WTC11 (cell line): ENCODE measurements at regions not wholly inside any gene's neighbourhood (a gene's known extent, or its start where the extent isn't known, plus 50 kb on each side); places are given as distances from the start of the nearest gene placed in this dataset.

ENCODE experiments used
- ATAC-seq: fragments of 200-7000 bp; cut with Tn5 transposase; 2 replicates; pipeline ENCODE4 v1.10.0; 2021; ENCODE audit warnings: mild to moderate bottlenecking, moderate library complexity
- CTCF ChIA-PET: fragments of 300-600 bp; sonication (Branson Sonifier 250); formaldehyde crosslinking; loops from one replicate; lab custom pipeline; 2021; ENCODE audit warnings: antibody characterized with exemption; lab: Charles Lee
- POLR2A ChIA-PET: fragments of 350-600 bp; sonication (Branson Sonifier 250); formaldehyde crosslinking; loops from one replicate; lab custom pipeline; 2021; ENCODE audit warnings: antibody characterized with exemption; lab: Charles Lee
- DNase-seq: peaks from one replicate; pipeline ENCODE4 v3.0.0; 2021; ENCODE audit warnings: low spot score
- H3K27ac Mint-ChIP-seq: 2 replicates; pipeline ENCODE4 v1.8.0; 2021; ENCODE audit warnings: mixed read lengths
- H3K27me3 Mint-ChIP-seq: 2 replicates; pipeline ENCODE4 v1.8.0; 2021; ENCODE audit warnings: low read depth, mild to moderate bottlenecking, moderate library complexity, mixed read lengths
- H3K36me3 Mint-ChIP-seq: 2 replicates; pipeline ENCODE4 v1.8.0; 2021; ENCODE audit warnings: mixed read lengths
- H3K4me1 Mint-ChIP-seq: 2 replicates; pipeline ENCODE4 v1.8.0; 2022; ENCODE audit warnings: mixed read lengths
- H3K4me3 Mint-ChIP-seq: 2 replicates; pipeline ENCODE4 v1.8.0; 2021; ENCODE audit warnings: mild to moderate bottlenecking, moderate library complexity, mixed read lengths
- H3K9me3 Mint-ChIP-seq: 2 replicates; pipeline ENCODE4 v1.8.0; 2021; ENCODE audit warnings: mixed read lengths
- ATF1 ChIP-seq: sonication (generic); formaldehyde crosslinking; IDR thresholded peaks from 2 replicates; pipeline ENCODE4 v1.8.1; 2023; ENCODE audit warnings: mild to moderate bottlenecking, moderate library complexity, missing genetic modification reagents
- ATF6 ChIP-seq: sonication (generic); formaldehyde crosslinking; IDR thresholded peaks from 2 replicates; pipeline ENCODE4 v1.8.1; 2023; ENCODE audit warnings: mild to moderate bottlenecking, missing genetic modification reagents
- CBFB ChIP-seq: sonication (generic); formaldehyde crosslinking; IDR thresholded peaks from 2 replicates; pipeline ENCODE4 v1.8.1; 2022; ENCODE audit warnings: mild to moderate bottlenecking, low read depth, missing genetic modification reagents
- CREB1 ChIP-seq: sonication (generic); formaldehyde crosslinking; IDR thresholded peaks from 2 replicates; pipeline ENCODE4 v1.8.0; 2023; ENCODE audit warnings: mild to moderate bottlenecking, missing genetic modification reagents
- CREM ChIP-seq: sonication (generic); formaldehyde crosslinking; IDR thresholded peaks from 2 replicates; pipeline ENCODE4 v1.8.1; 2022; ENCODE audit warnings: mild to moderate bottlenecking, missing genetic modification reagents, moderate library complexity
- ESRRA ChIP-seq: sonication (generic); formaldehyde crosslinking; IDR thresholded peaks from 2 replicates; pipeline ENCODE4 v1.8.1; 2022; ENCODE audit warnings: mild to moderate bottlenecking, missing genetic modification reagents, borderline replicate concordance
- FOXP1 ChIP-seq: sonication (generic); formaldehyde crosslinking; IDR thresholded peaks from 2 replicates; pipeline ENCODE4 v1.8.0; 2022; ENCODE audit warnings: missing genetic modification reagents, mild to moderate bottlenecking, moderate library complexity, borderline replicate concordance
- IRF1 ChIP-seq: sonication (generic); formaldehyde crosslinking; IDR thresholded peaks from 2 replicates; pipeline ENCODE4 v1.8.0; 2023; ENCODE audit warnings: missing genetic modification reagents
- JUN ChIP-seq: sonication (generic); formaldehyde crosslinking; IDR thresholded peaks from 2 replicates; pipeline ENCODE4 v1.8.0; 2023; ENCODE audit warnings: mild to moderate bottlenecking, missing genetic modification reagents
- MXD4 ChIP-seq: fragments of 250-450 bp; sonication (Bioruptor Pico); IDR thresholded peaks from 2 replicates; pipeline ENCODE4 v1.8.0; 2021; ENCODE audit warnings: mild to moderate bottlenecking, moderate library complexity, borderline replicate concordance
- NFE2L1 ChIP-seq: sonication (generic); formaldehyde crosslinking; IDR thresholded peaks from 2 replicates; pipeline ENCODE4 v1.8.1; 2023; ENCODE audit warnings: missing genetic modification reagents
- NR1H2 ChIP-seq: sonication (generic); formaldehyde crosslinking; IDR thresholded peaks from 2 replicates; pipeline ENCODE4 v1.9.0; 2021; ENCODE audit warnings: mild to moderate bottlenecking, moderate library complexity, missing genetic modification reagents
- NR2C2 ChIP-seq: sonication (generic); formaldehyde crosslinking; IDR thresholded peaks from 2 replicates; pipeline ENCODE4 v1.8.0; 2022; ENCODE audit warnings: mild to moderate bottlenecking, missing genetic modification reagents
- PRDM15 ChIP-seq: sonication (generic); formaldehyde crosslinking; IDR thresholded peaks from 2 replicates; pipeline ENCODE4 v1.8.0; 2022; ENCODE audit warnings: missing genetic modification reagents
- PREB ChIP-seq: sonication (generic); formaldehyde crosslinking; IDR thresholded peaks from 2 replicates; pipeline ENCODE4 v1.8.1; 2022; ENCODE audit warnings: mild to moderate bottlenecking, missing genetic modification reagents, moderate library complexity, borderline replicate concordance
- SP1 ChIP-seq: sonication (generic); formaldehyde crosslinking; conservative IDR thresholded peaks from 2 replicates; pipeline ENCODE4 v1.8.1; 2022; ENCODE audit warnings: missing genetic modification reagents
- TEAD4 ChIP-seq: sonication (generic); formaldehyde crosslinking; IDR thresholded peaks from 2 replicates; pipeline ENCODE4 v1.8.0; 2022; ENCODE audit warnings: mild to moderate bottlenecking, missing genetic modification reagents
- ZBTB43 ChIP-seq: sonication (generic); formaldehyde crosslinking; IDR thresholded peaks from 2 replicates; pipeline ENCODE4 v1.8.1; 2023; ENCODE audit warnings: mild to moderate bottlenecking, missing genetic modification reagents
- ZMAT4 ChIP-seq: fragments of 250-450 bp; sonication (Bioruptor Pico); IDR thresholded peaks from 2 replicates; pipeline ENCODE4 v1.9.0; 2021; ENCODE audit warnings: mild to moderate bottlenecking
- ZNF121 ChIP-seq: sonication (generic); formaldehyde crosslinking; IDR thresholded peaks from 2 replicates; pipeline ENCODE4 v1.8.0; 2023; ENCODE audit warnings: missing genetic modification reagents
- ZNF232 ChIP-seq: sonication (generic); formaldehyde crosslinking; IDR thresholded peaks from 2 replicates; pipeline ENCODE4 v1.8.0; 2022; ENCODE audit warnings: mild to moderate bottlenecking, missing genetic modification reagents

GRCh38 chr15:60072826-60073465 lies 68.8 kb downstream of the FOXB1 start:
- H3K4me3 Mint-ChIP-seq: no peak overlapping the region
- H3K36me3 Mint-ChIP-seq: peaks cover 5% of the 10 kb centered on the region
- DNase-seq: no peak
- CTCF ChIA-PET: no interaction called here
- no peak for TF ChIP-seq NR2C2
- TF ChIP-seq CBFB (CRISPR knock-in tag): no peak
- no peak for TF ChIP-seq ATF6 (CRISPR knock-in tag)
- no peak for TF ChIP-seq PRDM15 (CRISPR knock-in tag)
- TF ChIP-seq ZBTB43 (CRISPR knock-in tag): no peak
- no peak for TF ChIP-seq PREB (CRISPR knock-in tag)
- no peak for TF ChIP-seq FOXP1 (CRISPR knock-in tag)
- no peak for TF ChIP-seq MXD4
- no peak for TF ChIP-seq ZMAT4 (CRISPR knock-in tag)
- TF ChIP-seq CREM (CRISPR knock-in tag): no peak
- no peak for TF ChIP-seq TEAD4 (CRISPR knock-in tag)
- no peak for TF ChIP-seq ESRRA (CRISPR knock-in tag)
- no peak for TF ChIP-seq NFE2L1
- TF ChIP-seq IRF1 (CRISPR knock-in tag): no peak
- TF ChIP-seq CREB1 (CRISPR knock-in tag): no peak
- no peak for TF ChIP-seq NR1H2 (CRISPR knock-in tag)
- TF ChIP-seq SP1 (CRISPR knock-in tag): no peak
- POLR2A ChIA-PET: no interaction called here
- H3K27ac Mint-ChIP-seq: no peak overlapping the region
- H3K9me3 Mint-ChIP-seq: peaks cover 8% of the 10 kb centered on the region
- H3K27me3 Mint-ChIP-seq: no peaks in the 10 kb centered on the region
- H3K4me1 Mint-ChIP-seq: peaks cover 48% of the 10 kb centered on the region
- ATAC-seq: no peak

- POLR2A ChIA-PET: no interaction called here
- H3K4me1 Mint-ChIP-seq: peaks cover 51% of the 10 kb centered on the region
- TF ChIP-seq ATF1 (CRISPR knock-in tag): no peak
- TF ChIP-seq ZNF121: no peak
- TF ChIP-seq NFE2L1: no peak
- no peak for TF ChIP-seq JUN (CRISPR knock-in tag)
- TF ChIP-seq ZNF232: no peak
- TF ChIP-seq IRF1 (CRISPR knock-in tag): no peak
These were observed 69.3 kb downstream of the FOXB1 start for GRCh38 chr15:60073466-60073840.

More at GRCh38 chr15:60073466-60073840, 69.3 kb downstream of the FOXB1 start:
- ATAC-seq (no peak), DNase-seq (no peak)
- Mint-ChIP-seq H3K9me3 (peaks cover 8% of the 10 kb centered on the region), H3K27ac (no peak overlapping the region), H3K36me3 (peaks cover 5% of the 10 kb centered on the region), H3K4me3 (no peak overlapping the region), H3K27me3 (no peaks in the 10 kb centered on the region)
- CTCF ChIA-PET: no interaction called here
